HG02678 (cell line): ENCODE measurements at regions not wholly inside any gene's neighbourhood (a gene's known extent, or its start where the extent isn't known, plus 50 kb on each side); places are given as distances from the start of the nearest gene placed in this dataset.
"Not testable (repeated sequence)": the region's sequence is repeated elsewhere in the genome, so short reads cannot be mapped to it uniquely, and the experiment has no call there.

Source experiments
- ATAC-seq: cut with Tn5 transposase; IDR thresholded peaks from one replicate; pipeline ENCODE4 v1.9.1; 2021; ENCODE audit warnings: mild to moderate bottlenecking, moderate library complexity; ENCODE audit not compliant: unreplicated experiment

DNA sequence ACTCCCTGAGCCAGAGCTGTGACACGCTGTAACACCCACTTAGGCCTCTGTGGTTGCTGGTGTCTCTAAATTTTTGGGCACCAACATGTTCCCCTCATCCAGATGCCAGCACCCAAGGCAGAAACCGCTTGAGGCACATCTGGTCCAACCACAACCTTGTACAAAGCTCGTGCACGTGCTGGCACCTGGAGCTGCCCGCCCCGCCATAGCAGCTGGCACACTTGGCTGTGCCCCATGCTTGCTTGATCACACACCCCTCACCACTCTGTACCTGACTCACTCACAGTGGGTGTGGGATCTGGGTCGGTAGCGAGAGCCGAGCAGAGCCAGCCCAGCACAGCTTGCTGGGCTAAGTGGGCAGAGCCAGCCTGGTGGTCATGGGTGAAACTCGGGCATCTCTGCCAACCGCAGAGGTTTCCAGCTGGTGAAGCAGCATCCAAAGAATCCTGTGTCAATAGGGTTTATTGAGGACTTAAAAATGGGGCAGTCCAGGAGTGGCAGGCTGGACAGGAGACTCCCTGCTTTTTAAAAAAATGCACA is 1210.4 kb downstream of the TYW1 start:
- no peak for ATAC-seq

DNA sequence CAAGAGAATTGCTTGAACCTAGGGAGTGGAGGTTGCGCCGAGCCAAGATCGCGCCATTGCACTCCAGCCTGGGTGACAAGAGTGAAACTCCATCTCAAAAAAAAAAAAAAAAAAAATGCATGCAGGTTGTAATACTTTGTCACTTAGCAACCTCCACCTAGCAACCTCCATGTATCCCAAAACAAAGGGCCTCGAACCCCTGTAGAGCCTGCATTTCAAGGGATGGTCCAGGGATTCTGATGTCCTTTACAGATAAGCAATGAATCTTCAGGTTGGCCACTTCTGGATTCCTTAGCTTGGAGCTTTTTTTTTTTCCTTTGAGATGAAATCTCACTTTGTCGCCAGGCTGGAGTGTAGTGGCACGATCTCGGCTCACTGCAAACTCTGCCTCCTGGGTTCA is 1211.0 kb downstream of the TYW1 start:
- ATAC-seq, result no peak

DNA sequence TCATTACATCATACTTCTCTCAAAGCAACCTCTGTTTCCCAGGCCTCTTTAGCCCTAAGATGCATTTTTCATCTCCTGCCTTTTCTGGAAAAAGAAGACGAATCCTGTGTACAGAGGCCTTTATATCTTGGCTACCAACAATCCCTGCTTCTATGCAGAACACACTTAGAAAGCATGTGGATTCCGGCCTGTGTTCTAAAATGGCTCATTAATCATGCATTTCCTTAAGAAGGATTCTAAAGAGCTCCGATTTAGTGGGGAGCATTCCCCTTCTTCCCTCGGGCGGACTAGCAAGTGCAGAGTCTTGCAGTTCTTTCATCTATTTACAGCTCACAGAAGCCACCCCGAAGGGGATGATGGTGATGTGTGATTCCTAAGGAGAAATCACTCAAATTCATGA is 1212.9 kb downstream of the TYW1 start:
- no peak for ATAC-seq

DNA sequence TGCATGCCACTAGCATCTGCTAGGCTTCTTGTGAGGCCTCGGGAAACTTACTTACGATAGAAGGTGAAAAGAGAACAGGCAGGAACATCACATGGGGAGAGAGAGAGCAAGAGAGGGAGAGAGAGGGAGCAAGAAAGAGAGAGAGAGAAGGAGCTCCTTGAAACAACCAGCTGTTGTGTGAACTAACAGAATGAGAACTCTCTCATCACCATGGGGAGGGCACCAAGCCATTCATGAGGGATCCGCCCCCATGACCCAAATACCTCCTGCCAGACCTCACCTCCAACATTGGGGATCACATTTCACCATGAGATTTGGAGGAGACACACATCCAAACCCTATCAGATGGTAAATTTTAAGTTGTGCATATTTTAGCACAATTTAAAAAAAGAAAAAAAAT is 1217.2 kb downstream of the TYW1 start:
- ATAC-seq, result no peak

DNA sequence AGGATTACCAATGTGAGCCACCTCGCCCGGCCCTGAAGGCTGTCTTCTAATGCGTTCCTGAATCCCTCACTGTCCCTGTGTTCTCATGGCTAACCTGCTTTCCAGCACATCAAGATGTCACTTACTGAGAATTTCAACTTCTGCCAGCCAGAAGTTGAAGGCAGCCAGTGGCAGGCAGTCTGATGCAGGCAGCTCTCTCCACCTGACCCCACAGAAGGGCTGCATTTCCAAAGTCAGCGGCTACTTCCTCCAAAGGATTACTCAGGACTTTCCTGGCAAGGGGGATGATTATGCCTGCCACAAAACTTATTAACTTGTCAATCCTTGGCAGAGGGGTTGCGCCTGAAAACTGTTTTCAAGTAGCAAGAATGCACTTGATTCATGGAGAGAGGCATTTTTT is 1219.4 kb downstream of the TYW1 start:
- no peak for ATAC-seq

DNA sequence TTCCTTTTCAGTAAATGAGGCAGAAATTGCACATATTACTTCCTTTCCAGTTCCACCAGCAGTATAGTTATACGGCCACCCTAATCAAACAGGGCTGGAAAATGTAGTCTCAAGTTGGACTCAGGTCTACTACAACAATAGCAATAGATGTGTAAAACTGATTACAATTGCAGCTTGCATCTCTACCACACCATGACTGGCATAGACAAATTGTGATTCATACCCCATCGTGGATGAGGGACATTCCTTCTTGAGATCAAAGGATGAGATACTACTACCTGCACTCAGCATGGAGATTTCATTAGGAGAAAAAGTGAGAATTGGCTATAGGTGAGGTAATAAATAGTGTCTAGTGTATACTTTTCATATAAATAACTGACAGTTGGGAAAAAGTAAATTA is 1220.8 kb downstream of the TYW1 start:
- ATAC-seq, result no peak

DNA sequence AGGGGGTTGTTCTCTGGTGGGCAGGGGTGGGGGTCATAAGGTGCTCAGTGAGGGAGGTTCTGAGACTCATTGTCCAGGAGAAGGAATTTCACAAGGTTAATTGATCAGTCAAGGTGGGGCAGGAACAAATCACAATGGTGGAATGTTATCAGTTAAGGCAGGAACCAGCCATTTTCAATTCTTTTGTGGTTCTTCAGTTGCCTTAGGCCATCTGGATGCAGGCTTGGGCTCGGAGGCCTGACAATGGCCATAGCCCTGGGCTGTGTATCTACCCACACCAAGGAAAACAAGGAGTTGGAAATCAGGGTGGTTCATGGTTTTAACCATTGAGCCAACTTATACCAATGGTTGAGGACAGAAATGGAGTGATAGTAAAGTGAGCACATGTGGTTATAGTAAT is 1221.8 kb downstream of the TYW1 start:
- ATAC-seq, result no peak

DNA sequence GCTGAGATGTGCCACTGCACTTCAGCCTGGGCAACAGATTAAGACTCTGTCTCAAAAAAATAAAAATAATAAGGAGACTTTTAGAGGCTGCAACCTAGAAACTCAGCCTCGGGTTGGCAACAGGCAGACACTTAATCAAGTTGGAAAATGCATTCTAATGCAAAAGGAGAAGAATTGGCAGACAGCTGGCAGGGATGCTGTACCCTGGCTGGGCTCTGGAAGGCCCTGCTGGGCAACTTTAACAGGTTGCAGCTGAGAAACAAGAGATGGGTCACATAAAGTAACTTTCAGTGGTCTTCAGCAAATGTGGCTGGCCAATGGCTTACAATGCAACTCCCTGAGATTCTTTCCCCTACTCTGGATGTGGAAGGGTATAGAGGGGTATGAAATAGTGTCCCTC is 1225.7 kb downstream of the TYW1 start:
- no peak for ATAC-seq

DNA sequence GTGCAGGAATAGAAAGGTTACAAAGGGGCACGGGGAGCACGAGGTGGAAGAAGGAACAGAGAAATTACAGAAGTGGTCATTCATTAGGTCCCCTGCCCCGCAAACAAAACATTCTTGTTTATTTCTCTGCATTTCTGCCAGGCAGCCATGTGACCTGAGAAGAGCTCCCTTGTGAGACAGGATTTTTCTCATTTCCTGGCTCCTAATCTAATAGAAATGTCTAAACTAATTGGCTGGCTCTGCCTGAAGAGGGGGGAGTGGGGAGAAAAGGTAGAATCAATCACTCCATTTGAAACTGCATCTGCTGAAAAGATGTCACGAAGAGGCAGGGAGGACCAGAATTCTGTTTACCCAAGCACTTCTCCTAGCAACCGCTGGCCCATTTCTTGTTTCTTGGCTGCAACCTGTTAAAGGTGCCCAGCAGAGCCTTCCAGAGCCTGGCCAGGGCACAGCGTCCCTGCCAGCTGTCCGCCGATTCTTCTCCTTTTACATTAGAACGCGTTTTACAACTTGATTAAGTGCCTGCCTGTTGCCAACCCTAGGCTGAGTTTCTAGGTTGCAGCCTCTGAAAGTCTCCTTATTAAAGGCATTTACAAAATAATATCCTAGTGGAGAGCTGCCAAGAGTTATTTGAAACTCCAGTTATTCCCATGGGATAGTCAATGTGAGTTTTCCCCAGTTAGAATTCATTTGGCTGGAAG is 1227.6 kb downstream of the TYW1 start:
- ATAC-seq, result no peak

DNA sequence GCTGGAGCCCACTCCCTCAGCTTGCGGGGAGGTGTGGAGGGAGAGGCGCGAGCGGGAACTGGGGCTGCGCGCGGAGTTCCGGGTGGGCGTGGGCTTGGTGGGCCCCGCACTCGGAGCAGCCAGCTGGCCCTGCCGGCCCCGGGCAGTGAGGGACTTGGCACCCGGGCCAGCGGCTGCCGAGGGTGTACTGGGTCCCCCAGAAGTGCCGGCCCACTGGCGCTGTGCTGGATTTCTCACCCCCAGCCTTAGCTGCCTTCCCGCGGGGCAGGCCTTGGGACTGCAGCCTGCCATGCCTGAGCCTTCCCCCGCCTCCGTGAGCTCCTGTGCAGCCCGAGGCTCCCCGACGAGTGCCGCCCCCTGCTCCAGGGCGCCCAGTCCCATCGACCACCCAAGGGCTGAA is 1234.4 kb downstream of the TYW1 start:
- not testable (repeated sequence) for ATAC-seq

DNA sequence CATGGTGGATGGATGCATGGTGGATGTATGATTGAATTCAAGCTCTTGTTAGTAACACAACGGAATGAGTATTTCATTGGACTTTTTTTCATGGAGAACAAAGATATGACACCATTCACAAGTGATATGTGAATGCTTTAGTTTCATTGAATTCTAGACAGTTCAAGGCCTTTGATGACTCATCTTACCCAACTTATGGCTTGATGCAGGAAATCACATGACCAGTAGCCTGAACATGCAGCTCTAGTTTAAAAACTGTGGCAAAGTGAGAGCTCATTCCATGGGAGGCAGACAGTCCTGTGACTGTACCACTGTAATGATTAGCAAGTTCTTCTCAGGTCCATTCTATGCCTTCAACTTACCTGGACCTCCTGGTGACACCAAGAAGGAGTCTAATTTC is 1239.3 kb downstream of the TYW1 start:
- no peak for ATAC-seq

DNA sequence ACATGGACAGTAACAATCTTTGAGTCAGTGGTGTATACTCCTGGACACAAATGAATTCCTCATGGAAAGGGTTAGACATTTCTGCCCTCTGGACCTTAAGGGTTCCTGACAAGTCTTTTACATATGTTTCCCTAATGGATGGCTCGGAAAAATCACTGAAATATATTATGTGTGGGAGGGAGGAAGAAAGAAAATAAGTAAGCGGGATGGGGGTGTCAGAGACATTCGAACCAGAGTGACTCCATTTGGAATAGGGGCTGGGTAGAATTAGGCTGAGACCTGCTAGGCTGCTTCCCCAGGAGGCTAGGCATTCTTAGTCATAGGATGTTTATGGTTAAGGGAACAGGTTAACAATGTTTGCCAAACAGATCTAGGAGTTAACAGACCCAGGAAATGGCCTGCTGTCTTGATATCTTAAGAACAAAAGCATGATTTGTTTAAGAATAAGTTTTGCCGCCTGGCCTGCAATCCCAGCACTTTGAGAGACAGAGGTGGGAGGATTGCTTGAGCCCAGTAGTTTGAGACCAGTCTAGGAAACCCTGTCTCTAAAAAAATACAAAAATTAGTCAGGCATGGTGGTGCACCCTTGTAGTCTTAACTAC is 1241.7 kb downstream of the TYW1 start:
- ATAC-seq, result no peak

DNA sequence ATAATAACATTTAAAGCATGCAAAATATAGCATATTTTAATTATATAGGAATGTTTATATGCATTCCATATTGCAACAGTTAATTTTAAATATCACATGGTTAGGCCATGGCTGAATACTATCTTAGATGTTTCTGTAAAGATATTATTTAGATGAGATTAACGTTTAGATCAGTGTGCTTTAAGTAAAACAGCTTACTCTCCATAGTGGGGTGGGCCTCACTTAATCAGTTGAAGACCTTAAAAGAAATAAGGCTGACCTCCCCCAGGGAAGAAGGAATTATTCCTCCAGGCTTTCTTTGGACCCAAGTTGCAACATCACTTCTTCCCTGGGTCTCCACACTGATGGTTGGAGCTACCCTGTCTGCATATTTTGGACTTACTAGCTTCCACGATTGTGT is 1246.5 kb downstream of the TYW1 start:
- no peak for ATAC-seq

DNA sequence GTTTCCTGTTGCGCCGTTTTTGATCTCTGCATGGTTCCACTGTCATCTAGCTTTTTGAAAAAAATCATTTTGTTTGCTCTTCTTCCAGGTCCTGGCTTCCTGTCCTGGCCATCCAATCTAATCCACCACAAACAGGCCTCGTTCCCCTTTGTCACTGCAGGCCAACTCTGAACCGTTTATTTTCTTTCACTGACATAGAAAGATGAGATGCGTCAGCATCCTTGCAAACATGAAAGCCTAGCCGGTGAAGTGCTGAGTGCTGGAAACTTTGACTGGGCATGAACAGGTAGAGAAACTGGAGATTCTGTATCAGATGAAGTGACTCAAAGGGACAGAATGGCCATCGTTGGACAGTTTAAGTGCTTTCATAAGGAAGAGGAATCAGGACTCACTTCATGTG is 1247.8 kb downstream of the TYW1 start:
- ATAC-seq, result no peak

DNA sequence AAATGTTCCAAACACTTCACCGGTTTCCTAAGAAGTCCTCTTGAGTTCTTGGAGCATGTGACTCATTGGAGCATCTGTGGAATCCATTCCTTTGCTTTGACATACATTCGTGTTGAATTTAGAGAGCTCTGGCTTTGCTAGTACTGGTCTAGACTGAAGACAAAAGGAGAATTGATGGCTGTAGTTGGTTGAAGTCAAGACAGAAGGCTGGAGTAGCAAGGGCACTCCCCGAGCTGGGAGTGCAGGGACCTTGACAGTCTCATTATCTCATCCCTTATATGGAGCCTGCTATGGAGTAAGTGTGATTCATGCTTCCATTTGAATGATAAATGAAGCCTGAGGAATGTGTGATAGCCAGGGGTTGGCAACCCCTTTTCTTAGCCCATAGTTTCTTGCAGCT is 1249.1 kb downstream of the TYW1 start:
- no peak for ATAC-seq

DNA sequence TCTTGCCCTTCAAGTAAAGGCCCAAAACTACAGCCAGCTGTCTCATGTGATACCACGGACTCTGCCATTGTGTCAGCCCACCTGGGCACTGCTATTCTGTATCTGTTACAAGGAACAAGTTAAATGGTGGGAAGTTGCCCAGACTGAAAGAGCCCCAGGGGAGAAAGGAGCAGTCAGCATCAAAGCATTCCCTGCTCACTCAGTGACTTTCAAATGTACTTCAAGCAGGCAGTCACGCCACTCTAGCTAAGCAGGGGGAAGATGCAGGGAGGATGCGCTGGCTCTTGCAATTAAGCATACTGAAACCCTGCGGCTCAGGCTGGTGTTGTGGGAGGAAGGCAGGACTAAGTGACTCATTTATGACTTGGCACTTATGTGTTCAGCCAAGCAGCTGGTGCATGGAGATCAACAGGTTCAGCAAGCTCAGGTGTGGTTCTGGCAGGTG is 1249.6 kb downstream of the TYW1 start:
- no peak for ATAC-seq

DNA sequence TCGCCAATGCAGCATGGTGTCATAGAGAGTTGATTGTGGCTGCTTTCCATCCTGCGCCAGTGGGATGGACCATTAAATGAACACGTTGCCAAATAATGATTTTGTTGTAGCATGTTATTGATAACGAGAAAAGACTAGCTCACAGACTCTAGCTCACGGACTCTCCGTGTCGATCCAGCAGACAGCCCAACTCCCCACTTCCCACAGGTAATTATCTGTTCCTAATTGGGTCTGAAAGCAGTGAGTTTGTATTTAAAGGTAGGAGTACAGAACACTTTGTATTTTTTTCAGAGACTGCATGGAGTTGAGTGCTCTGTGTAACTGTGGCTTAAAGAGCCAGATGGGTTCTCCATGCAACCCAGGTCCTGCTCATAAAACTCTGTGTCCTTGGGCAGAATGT is 1250.5 kb downstream of the TYW1 start:
- ATAC-seq, result no peak

DNA sequence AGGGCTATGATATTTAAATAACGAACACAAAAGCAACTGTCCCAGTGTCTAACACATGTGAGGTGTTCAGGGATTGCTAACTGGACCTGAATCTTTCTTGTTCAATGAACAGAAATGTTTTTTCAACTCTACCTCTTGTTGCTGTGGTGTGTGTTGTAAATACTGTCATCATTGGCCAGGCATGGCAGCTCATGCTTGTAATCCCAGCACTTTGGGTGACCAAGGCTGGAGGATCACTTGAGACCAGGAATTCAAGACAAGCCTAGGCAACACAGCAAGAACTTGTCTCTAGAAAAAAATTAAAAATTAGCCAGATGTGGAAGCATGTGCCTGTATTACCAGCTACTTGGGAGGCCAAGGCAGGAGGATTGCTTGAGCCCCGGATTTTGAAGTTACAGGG is 1250.9 kb downstream of the TYW1 start:
- no peak for ATAC-seq

DNA sequence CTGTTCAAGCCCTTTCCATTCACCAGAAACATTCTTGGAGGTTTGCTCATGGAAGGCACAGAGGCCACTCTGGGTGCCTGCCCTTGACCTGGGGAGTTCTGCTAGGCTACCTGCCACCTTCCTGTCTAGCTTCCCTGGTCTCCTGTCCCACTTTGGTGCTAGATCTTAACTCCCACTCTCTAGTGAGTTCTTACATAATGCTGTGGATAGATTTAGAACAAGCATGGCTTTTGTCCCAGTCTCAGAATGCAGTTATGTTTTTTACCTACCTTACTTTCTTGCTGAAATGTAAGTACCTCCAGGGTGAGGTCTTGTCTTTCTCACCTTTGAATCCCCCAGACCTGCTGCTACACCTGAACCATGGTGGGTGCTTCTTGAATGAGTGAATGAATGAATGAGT is 1252.3 kb downstream of the TYW1 start:
- ATAC-seq, result no peak

DNA sequence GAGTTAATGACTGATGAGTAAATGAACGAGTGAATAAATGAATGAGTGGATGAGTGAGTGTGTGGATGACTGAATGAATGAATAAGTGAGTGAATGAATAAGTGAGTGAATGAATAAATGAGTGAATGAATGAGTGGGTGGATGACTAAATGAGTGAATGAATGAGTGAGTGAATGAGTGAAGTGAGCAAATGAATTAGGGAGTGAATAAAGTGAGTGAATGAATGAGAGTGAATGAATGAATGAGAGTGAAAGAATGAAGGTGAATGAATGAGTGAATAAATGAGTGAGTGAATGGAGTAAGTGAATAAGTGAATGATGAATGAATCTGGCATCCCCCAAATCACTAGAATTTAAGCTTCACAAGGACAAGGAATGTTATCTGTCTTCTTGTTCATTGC is 1253.0 kb downstream of the TYW1 start:
- no peak for ATAC-seq

DNA sequence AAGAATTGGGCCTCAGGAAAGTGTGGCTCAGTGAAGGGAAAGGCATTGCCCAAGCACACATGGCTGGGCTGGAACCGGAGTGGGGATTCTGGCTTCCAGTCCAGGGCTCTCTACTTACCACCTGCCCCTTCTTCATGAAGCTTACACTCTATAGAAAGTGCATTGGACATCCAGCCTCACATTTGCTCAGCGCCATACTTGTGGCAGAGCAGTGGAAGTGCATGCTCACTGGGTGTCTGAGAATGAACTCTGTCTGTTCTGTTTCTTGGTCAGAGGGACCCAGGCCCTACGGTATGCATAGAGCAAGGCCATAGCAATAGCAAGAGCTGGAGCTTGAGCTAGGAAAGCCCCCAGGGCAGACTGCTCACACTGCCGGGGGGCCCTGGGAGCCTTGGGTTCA is 1253.5 kb downstream of the TYW1 start:
- ATAC-seq, result no peak

DNA sequence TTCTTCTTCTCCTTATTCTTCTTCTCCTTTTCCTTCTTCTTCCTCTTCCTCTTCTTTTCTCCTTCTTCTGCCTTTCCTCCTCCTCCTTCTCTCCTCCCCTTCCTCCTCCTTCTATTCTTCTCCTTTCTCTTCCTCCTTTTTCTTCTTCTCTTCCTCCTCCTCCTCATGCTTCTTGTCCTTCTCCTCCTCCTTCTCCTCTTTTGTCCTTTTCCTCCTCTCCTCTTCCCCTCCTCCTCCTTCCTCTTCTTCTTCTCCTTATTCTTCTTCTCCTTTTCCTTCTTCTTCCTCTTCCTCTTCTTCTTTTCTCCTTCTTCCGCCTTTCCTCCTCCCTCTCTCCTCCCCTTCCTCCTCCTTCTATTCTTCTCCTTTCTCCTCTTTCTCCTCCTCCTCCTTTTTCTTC is 1258.2 kb downstream of the TYW1 start:
- ATAC-seq, result not testable (repeated sequence)

DNA sequence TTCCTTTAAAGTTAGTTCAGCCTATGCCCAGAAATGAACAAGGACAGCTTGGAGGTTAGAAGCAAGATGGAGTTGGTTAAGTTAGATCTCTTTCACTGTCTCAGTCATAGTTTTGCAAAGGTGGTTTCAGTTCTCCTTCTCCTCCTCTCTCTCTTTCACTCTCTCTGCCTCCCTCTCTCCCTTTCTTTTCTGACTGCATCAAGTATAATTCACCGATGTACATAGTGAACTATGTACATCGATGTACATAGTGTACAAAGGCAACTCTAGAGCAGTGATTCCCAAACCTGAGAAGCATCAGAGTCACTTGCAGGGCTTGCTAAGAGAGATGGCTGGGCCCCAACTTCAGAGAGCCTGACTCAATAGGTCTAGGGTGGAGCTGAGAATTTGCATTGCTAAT is 1259.7 kb downstream of the TYW1 start:
- ATAC-seq, result no peak
